MM.1S (cell line): ENCODE measurements at regions not wholly inside any gene's neighbourhood (a gene's known extent, or its start where the extent isn't known, plus 50 kb on each side); places are given as distances from the start of the nearest gene placed in this dataset.

Experiments
- DNase-seq: peaks from one replicate; pipeline ENCODE4 v3.0.0-alpha.2; 2015
- H2AFZ ChIP-seq: fragments of 300-600 bp; sonication (generic); 2 replicates; pipeline ENCODE4 v1.6.0; 2016; ENCODE audit warnings: antibody characterized with exemption, low read length
- H3F3A ChIP-seq: fragments of 300-600 bp; sonication (generic); 2 replicates; pipeline ENCODE4 v1.6.1; 2016; ENCODE audit warnings: mild to moderate bottlenecking, antibody characterized with exemption, low read length, moderate library complexity, mixed read lengths; ENCODE audit not compliant: insufficient read depth
- H3K27ac ChIP-seq: fragments of 300-600 bp; sonication (generic); 2 replicates; pipeline ENCODE4 v1.5.1; 2016; ENCODE audit warnings: mild to moderate bottlenecking, low read length
- H3K27me3 ChIP-seq: fragments of 300-600 bp; sonication (generic); replicated peaks from 2 replicates; pipeline ENCODE4 v1.6.0; 2016; ENCODE audit warnings: low read length; ENCODE audit not compliant: insufficient read depth
- H3K36me3 ChIP-seq: fragments of 300-600 bp; sonication (generic); replicated peaks from 2 replicates; pipeline ENCODE4 v1.6.1; 2016; ENCODE audit warnings: mild to moderate bottlenecking, low read length, mixed read lengths; ENCODE audit not compliant: insufficient read depth
- H3K4me1 ChIP-seq: fragments of 300-600 bp; sonication (generic); 2 replicates; pipeline ENCODE4 v1.6.1; 2016; ENCODE audit warnings: low read length, mixed read lengths
- H3K4me2 ChIP-seq: fragments of 300-600 bp; sonication (generic); 2 replicates; pipeline ENCODE4 v1.6.0; 2016; ENCODE audit warnings: low read depth, low read length
- H3K4me3 ChIP-seq: fragments of 300-600 bp; sonication (generic); 2 replicates; pipeline ENCODE4 v1.5.1; 2016; ENCODE audit warnings: low read length, mixed read lengths
- H3K79me2 ChIP-seq: fragments of 300-600 bp; sonication (generic); 2 replicates; pipeline ENCODE4 v1.6.1; 2016; ENCODE audit warnings: mixed run types, low read length, mixed read lengths
- H3K9ac ChIP-seq: fragments of 300-600 bp; sonication (generic); 2 replicates; pipeline ENCODE4 v1.6.1; 2016; ENCODE audit warnings: low read length, mixed read lengths
- H3K9me2 ChIP-seq: fragments of 300-600 bp; sonication (generic); replicated peaks from 2 replicates; pipeline ENCODE4 v1.6.1; 2016; ENCODE audit warnings: mild to moderate bottlenecking, low read length, mixed read lengths; ENCODE audit not compliant: insufficient read depth
- H3K9me3 ChIP-seq: fragments of 300-600 bp; sonication (generic); replicated peaks from 2 replicates; pipeline ENCODE4 v1.6.1; 2016; ENCODE audit warnings: mild to moderate bottlenecking, low read length, mixed read lengths; ENCODE audit not compliant: insufficient read depth
- H4K20me1 ChIP-seq: fragments of 300-600 bp; sonication (generic); 2 replicates; pipeline ENCODE4 v1.6.1; 2016; ENCODE audit warnings: mild to moderate bottlenecking, low read length, moderate library complexity, mixed read lengths; ENCODE audit not compliant: insufficient read depth
- EZH2 ChIP-seq: fragments of 300-600 bp; sonication (generic); optimal IDR thresholded peaks from 2 replicates; pipeline ENCODE3; 2017; ENCODE audit warnings: low read depth, mild to moderate bottlenecking, antibody characterized with exemption, low read length, mixed read lengths
- EZH2phosphoT487 ChIP-seq: fragments of 300-600 bp; sonication (generic); IDR thresholded peaks from 2 replicates; pipeline ENCODE4 v1.6.1; 2018; ENCODE audit warnings: antibody characterized with exemption, low read length
- TF ChIP-seq, protein P1 (sequence below): fragments of 300-600 bp; sonication (generic); IDR thresholded peaks from 2 replicates; pipeline ENCODE4 v1.5.1; 2016; ENCODE audit warnings: antibody characterized with exemption, low read length, mixed read lengths

DNA sequence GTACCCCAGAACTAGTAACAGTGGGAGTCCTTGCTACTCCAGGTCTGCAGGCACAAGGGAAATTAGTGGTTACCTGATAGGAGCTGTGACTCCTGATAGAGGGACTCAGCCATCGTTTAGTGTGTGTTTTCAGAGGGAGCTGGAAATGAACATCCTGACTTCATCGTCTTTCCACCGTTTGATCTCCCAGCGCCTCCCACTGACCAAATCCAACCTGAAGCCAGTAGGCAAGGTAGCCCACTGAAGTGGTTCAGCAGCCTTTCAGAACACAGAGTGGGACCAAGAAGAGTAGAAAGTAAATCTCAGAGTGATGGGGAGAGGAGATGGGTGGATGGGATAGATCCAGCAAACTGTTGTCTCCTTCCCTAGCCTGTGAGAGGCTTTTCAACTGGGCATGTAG, 385.9 kb downstream of the INSC start:
- Histone ChIP-seq H3F3A (no peaks in the 10 kb centered on the region), H3K9me3 (no peaks in the 10 kb centered on the region), H3K4me2 (no peak overlapping the region), H3K4me3 (no peak overlapping the region), H3K27ac (no peak overlapping the region), H3K9me2 (no peaks in the 10 kb centered on the region), H3K27me3 (no peaks in the 10 kb centered on the region), H2AFZ (no peak overlapping the region), H3K4me1 (no peaks in the 10 kb centered on the region), H4K20me1 (no peaks in the 10 kb centered on the region), H3K9ac (no peak overlapping the region), H3K79me2 (no peaks in the 10 kb centered on the region), H3K36me3 (no peaks in the 10 kb centered on the region)
- TF ChIP-seq, protein P1, sequence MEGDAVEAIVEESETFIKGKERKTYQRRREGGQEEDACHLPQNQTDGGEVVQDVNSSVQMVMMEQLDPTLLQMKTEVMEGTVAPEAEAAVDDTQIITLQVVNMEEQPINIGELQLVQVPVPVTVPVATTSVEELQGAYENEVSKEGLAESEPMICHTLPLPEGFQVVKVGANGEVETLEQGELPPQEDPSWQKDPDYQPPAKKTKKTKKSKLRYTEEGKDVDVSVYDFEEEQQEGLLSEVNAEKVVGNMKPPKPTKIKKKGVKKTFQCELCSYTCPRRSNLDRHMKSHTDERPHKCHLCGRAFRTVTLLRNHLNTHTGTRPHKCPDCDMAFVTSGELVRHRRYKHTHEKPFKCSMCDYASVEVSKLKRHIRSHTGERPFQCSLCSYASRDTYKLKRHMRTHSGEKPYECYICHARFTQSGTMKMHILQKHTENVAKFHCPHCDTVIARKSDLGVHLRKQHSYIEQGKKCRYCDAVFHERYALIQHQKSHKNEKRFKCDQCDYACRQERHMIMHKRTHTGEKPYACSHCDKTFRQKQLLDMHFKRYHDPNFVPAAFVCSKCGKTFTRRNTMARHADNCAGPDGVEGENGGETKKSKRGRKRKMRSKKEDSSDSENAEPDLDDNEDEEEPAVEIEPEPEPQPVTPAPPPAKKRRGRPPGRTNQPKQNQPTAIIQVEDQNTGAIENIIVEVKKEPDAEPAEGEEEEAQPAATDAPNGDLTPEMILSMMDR: no peak
- TF ChIP-seq EZH2phosphoT487 (no peak), EZH2 (no peak)
- DNase-seq: no peak

- H3K27ac ChIP-seq: no peak overlapping the region
- no peaks in the 10 kb centered on the region for H3K36me3 ChIP-seq
- H3K9ac ChIP-seq: no peak overlapping the region
- no peaks in the 10 kb centered on the region for H3K27me3 ChIP-seq
- no peak for DNase-seq
- no peak overlapping the region for H2AFZ ChIP-seq
- no peak overlapping the region for H3K4me2 ChIP-seq
- no peaks in the 10 kb centered on the region for H3K9me3 ChIP-seq
- H3F3A ChIP-seq: no peaks in the 10 kb centered on the region
- H3K4me3 ChIP-seq: no peak overlapping the region
- H3K9me2 ChIP-seq: no peaks in the 10 kb centered on the region
- no peaks in the 10 kb centered on the region for H3K79me2 ChIP-seq
- H3K4me1 ChIP-seq: no peaks in the 10 kb centered on the region
- no peak for TF ChIP-seq EZH2phosphoT487
- TF ChIP-seq EZH2: no peak
- TF ChIP-seq, protein P1: no peak
- H4K20me1 ChIP-seq: no peaks in the 10 kb centered on the region
These were observed 386.8 kb downstream of the INSC start for GRCh38 chr11:15501566-15501965.

- Histone ChIP-seq H4K20me1 (no peaks in the 10 kb centered on the region), H3K27me3 (no peaks in the 10 kb centered on the region), H3K36me3 (no peaks in the 10 kb centered on the region), H3F3A (no peaks in the 10 kb centered on the region), H3K9me2 (no peaks in the 10 kb centered on the region), H3K4me3 (no peak overlapping the region), H3K4me1 (no peaks in the 10 kb centered on the region), H3K9me3 (no peaks in the 10 kb centered on the region), H3K4me2 (no peak overlapping the region), H3K79me2 (no peaks in the 10 kb centered on the region), H3K27ac (no peak overlapping the region), H3K9ac (no peak overlapping the region), H2AFZ (no peak overlapping the region)
- TF ChIP-seq EZH2phosphoT487: no peak
- no peak for TF ChIP-seq EZH2
- TF ChIP-seq, protein P1: no peak
- DNase-seq: no peak
These were observed 390.4 kb downstream of the INSC start for GRCh38 chr11:15505155-15505554.
